ENCODE measurements at regions not wholly inside any gene's neighbourhood (a gene's known extent, or its start where the extent isn't known, plus 50 kb on each side); places are given as distances from the start of the nearest gene placed in this dataset.

GRCh38 chr14:46401066-46401465, 250.5 kb downstream of the RPL10L start:
- Mint-ChIP-seq H3K27ac (no peak overlapping the region), H3K4me1 (no peaks in the 10 kb centered on the region), H3K4me3 (no peak overlapping the region), H3K9me3 (peaks cover 0 to 2% (median 0%) of the 10 kb centered on the region in 7 donors), H3K27me3 (ENCODE audit: low read depth in 3 of 3) (no peaks in the 10 kb centered on the region), H3K36me3 (no peaks in the 10 kb centered on the region)
- Histone ChIP-seq H3K4me1 (ENCODE audit: control insufficient read depth in 1 of 2, insufficient read depth in 2 of 2, low read length in 2 of 2) (no peaks in the 10 kb centered on the region), H4K20me1 (ENCODE audit: insufficient read depth, low read length) (no peaks in the 10 kb centered on the region), H3K4me3 (replicated peaks in 1 of 3; ENCODE audit: low read depth in 2 of 3, low read length in 3 of 3) (no peak overlapping the region), H3K79me2 (ENCODE audit: insufficient read depth, low read length) (no peaks in the 10 kb centered on the region), H3K36me3 (replicated peaks in 1 of 2; ENCODE audit: control insufficient read depth in 1 of 2, insufficient read depth in 2 of 2, low read length in 2 of 2) (no peaks in the 10 kb centered on the region), H3K9me3 (replicated peaks in 1 of 2; ENCODE audit: control insufficient read depth in 1 of 2, insufficient read depth in 1 of 2, low read length in 2 of 2) (no peaks in the 10 kb centered on the region), H2AFZ (ENCODE audit: insufficient read depth, low read depth, low read length, poor library complexity, severe bottlenecking) (no peak overlapping the region), H3K4me2 (replicated peaks; ENCODE audit: extremely low read depth, low read length, poor library complexity, severe bottlenecking) (no peak overlapping the region), H3K27ac (ENCODE audit: low read depth in 1 of 2, low read length in 2 of 2) (no peak overlapping the region), H3K27me3 (ENCODE audit: control insufficient read depth in 2 of 2, insufficient read depth in 2 of 2, low read length in 2 of 2) (no peaks in the 10 kb centered on the region), H3K9ac (ENCODE audit: insufficient read depth, low read length, poor library complexity, severe bottlenecking) (no peak overlapping the region)
- intact Hi-C loops (cut with micrococcal nuclease), result no loop called here
- no peak for DNase-seq
- TF ChIP-seq CTCF (IDR thresholded peaks at IDR 0.05), result no peak
- no CpG with 5 or more reads among the region's 2 CpGs for WGBS (ENCODE audit: insufficient coverage)

- Histone ChIP-seq H3K4me3 (replicated peaks in 1 of 3; ENCODE audit: low read depth in 2 of 3, low read length in 3 of 3) (no peak overlapping the region), H3K9ac (ENCODE audit: insufficient read depth, low read length, poor library complexity, severe bottlenecking) (no peak overlapping the region), H3K9me3 (replicated peaks in 1 of 2; ENCODE audit: control insufficient read depth in 1 of 2, insufficient read depth in 1 of 2, low read length in 2 of 2) (no peaks in the 10 kb centered on the region), H3K4me2 (replicated peaks; ENCODE audit: extremely low read depth, low read length, poor library complexity, severe bottlenecking) (no peak overlapping the region), H4K20me1 (ENCODE audit: insufficient read depth, low read length) (no peaks in the 10 kb centered on the region), H3K27ac (ENCODE audit: low read depth in 1 of 2, low read length in 2 of 2) (no peak overlapping the region), H3K4me1 (ENCODE audit: control insufficient read depth in 1 of 2, insufficient read depth in 2 of 2, low read length in 2 of 2) (no peaks in the 10 kb centered on the region), H3K36me3 (replicated peaks in 1 of 2; ENCODE audit: control insufficient read depth in 1 of 2, insufficient read depth in 2 of 2, low read length in 2 of 2) (no peaks in the 10 kb centered on the region), H2AFZ (ENCODE audit: insufficient read depth, low read depth, low read length, poor library complexity, severe bottlenecking) (no peak overlapping the region), H3K27me3 (ENCODE audit: control insufficient read depth in 2 of 2, insufficient read depth in 2 of 2, low read length in 2 of 2) (no peaks in the 10 kb centered on the region), H3K79me2 (ENCODE audit: insufficient read depth, low read length) (no peaks in the 10 kb centered on the region)
- no peaks in the 10 kb centered on the region for H3K36me3 Mint-ChIP-seq
- H3K4me3 Mint-ChIP-seq, result no peak overlapping the region
- peaks cover 0 to 2% (median 0%) of the 10 kb centered on the region in 7 donors for H3K9me3 Mint-ChIP-seq
- no peak for TF ChIP-seq CTCF (IDR thresholded peaks at IDR 0.05)
- DNase-seq, result no peak
- no peak overlapping the region for H3K27ac Mint-ChIP-seq
- 79% methylated on average over 5 of the region's 5 CpGs for WGBS (ENCODE audit: insufficient coverage)
- H3K4me1 Mint-ChIP-seq, result no peaks in the 10 kb centered on the region
- intact Hi-C loops (cut with micrococcal nuclease), result no loop called here
- H3K27me3 Mint-ChIP-seq (ENCODE audit: low read depth in 3 of 3), result no peaks in the 10 kb centered on the region
Measured at GRCh38 chr14:46399049-46399448, 252.5 kb downstream of the RPL10L start.
